Prostate gland (tissue), 2 donors: ENCODE measurements at regions not wholly inside any gene's neighbourhood (a gene's known extent, or its start where the extent isn't known, plus 50 kb on each side); places are given as distances from the start of the nearest gene placed in this dataset.
A peak's percentile ranks its signal among the peaks of the same experiment; 100 is the strongest.

ENCODE experiments used
- DNase-seq: peaks from one replicate; pipeline ENCODE4 v3.0.0-alpha.2; 2019; ENCODE audit warnings: low spot score
- H3K27ac ChIP-seq, 2 donors: fragments of 200-600 bp; sonication (generic); 2 replicates each; pipeline ENCODE4 v1.5.1; 2017 to 2019
- H3K27me3 ChIP-seq: fragments of 200-600 bp; sonication (generic); replicated peaks from 2 replicates; pipeline ENCODE4 v1.5.1; 2019; ENCODE audit not compliant: insufficient read depth
- H3K36me3 ChIP-seq, 2 donors: fragments of 200-600 bp; sonication (generic); 1 replicate in 1 of 2; 2 replicates in 1 of 2; pipeline versions ENCODE4 v1.5.1 to v1.8.1; 2017 to 2019
- H3K4me1 ChIP-seq: fragments of 200-600 bp; sonication (generic); replicated peaks from 2 replicates; pipeline ENCODE4 v1.5.1; 2019
- H3K4me3 ChIP-seq, 2 donors: fragments of 200-600 bp; sonication (generic); 2 replicates each; pipeline ENCODE4 v1.5.1; 2017 to 2019
- H3K9me3 ChIP-seq: fragments of 200-600 bp; sonication (generic); 2 replicates; pipeline ENCODE4 v1.5.1; 2017
- POLR2A ChIP-seq: fragments of 450-650 bp; IDR thresholded peaks from one replicate; pipeline ENCODE4 v1.6.1; 2016; ENCODE audit warnings: antibody characterized with exemption, mild to moderate bottlenecking
- POLR2AphosphoS5 ChIP-seq: sonication (generic); formaldehyde crosslinking; IDR thresholded peaks from one replicate; pipeline ENCODE4 v1.6.1; 2017; ENCODE audit warnings: antibody characterized with exemption
- WGBS: methylation state at CpG from one replicate; pipeline ENCODE4 v1.1.5; 2018; 5-methylcytosine and 5-hydroxymethylcytosine counted together
- intact Hi-C: fragments of 100-400 bp; cut with DNase I; formaldehyde crosslinking; loops from one replicate; pipeline ENCODE4 v1.14.2; 2022
- TF ChIP-seq, protein P1 (sequence below), 4 experiments: fragments of 200-600 bp in 2 of 4; fragments of 450-650 bp in 2 of 4; sonication (generic) in 2 of 4; IDR thresholded peaks; 1 replicate in 3 of 4; 2 replicates in 1 of 4; pipeline ENCODE4 v1.5.1; 2016 to 2019; ENCODE audit warnings: antibody characterized with exemption in 4 of 4, mild to moderate bottlenecking in 2 of 4, moderate library complexity in 2 of 4

DNA sequence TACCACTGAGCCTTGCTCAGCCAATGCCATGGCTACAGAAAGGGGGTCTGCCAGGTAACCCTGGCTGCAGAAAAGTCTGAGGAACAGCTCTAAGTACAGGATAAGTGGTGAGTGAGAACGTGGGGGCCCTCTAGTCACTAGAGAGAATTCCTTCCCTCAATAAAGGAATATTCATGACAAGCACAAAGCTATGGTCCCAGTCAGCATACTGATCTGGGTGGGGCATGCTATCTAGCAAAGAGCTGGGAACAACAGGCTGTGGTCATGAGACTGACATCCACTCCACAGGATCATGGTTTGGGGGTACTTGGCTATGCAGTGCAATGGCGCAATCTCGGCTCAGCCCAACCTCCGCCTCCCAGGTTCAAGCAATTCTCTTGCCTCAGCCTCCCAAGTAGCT lies 140.4 kb downstream of the MTHFS start:
- WGBS: 94% methylated on average over 4 of the region's 4 CpGs
- Histone ChIP-seq H3K27me3 (no peaks in the 10 kb centered on the region), H3K4me1 (no peaks in the 10 kb centered on the region), H3K36me3 (no peaks in the 10 kb centered on the region), H3K9me3 (no peaks in the 10 kb centered on the region), H3K27ac (no peak overlapping the region), H3K4me3 (no peak overlapping the region)
- no peak for TF ChIP-seq POLR2AphosphoS5
- TF ChIP-seq, protein P1, sequence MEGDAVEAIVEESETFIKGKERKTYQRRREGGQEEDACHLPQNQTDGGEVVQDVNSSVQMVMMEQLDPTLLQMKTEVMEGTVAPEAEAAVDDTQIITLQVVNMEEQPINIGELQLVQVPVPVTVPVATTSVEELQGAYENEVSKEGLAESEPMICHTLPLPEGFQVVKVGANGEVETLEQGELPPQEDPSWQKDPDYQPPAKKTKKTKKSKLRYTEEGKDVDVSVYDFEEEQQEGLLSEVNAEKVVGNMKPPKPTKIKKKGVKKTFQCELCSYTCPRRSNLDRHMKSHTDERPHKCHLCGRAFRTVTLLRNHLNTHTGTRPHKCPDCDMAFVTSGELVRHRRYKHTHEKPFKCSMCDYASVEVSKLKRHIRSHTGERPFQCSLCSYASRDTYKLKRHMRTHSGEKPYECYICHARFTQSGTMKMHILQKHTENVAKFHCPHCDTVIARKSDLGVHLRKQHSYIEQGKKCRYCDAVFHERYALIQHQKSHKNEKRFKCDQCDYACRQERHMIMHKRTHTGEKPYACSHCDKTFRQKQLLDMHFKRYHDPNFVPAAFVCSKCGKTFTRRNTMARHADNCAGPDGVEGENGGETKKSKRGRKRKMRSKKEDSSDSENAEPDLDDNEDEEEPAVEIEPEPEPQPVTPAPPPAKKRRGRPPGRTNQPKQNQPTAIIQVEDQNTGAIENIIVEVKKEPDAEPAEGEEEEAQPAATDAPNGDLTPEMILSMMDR (IDR thresholded peaks at IDR 0.05): no peak
- intact Hi-C loops: no loop called here
- no peak for DNase-seq

DNA sequence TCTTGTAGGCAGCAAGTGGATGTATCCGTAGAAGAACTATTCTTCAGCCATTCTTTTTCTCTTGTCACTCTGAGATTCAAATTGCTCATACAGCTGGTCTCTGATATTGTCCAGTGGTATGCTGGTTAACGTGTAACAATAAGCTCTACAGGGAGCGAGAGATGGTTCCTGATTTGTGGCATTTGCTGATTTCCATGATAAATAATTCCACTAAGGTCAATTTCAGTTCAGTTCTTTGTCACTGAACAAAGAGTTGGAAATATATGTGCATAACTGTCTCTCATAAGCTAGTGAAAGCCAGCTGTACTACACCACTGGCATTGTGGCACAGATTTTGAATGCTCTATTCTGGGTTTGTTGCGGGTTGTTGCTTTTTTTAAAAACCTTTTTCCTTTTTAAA lies 131.7 kb downstream of the MTHFS start:
- no peak overlapping the region for H3K4me3 ChIP-seq
- no peak for DNase-seq
- no peak overlapping the region for H3K27ac ChIP-seq
- TF ChIP-seq POLR2AphosphoS5: no peak
- TF ChIP-seq POLR2A: no peak
- TF ChIP-seq, protein P1 (IDR thresholded peaks at IDR 0.05): no peak
- intact Hi-C loops: no loop called here
- H3K4me1 ChIP-seq: no peaks in the 10 kb centered on the region
- H3K36me3 ChIP-seq: no peaks in the 10 kb centered on the region
- 55% methylated on average over 4 of the region's 4 CpGs for WGBS
- H3K27me3 ChIP-seq: no peaks in the 10 kb centered on the region
- H3K9me3 ChIP-seq: no peaks in the 10 kb centered on the region

DNA sequence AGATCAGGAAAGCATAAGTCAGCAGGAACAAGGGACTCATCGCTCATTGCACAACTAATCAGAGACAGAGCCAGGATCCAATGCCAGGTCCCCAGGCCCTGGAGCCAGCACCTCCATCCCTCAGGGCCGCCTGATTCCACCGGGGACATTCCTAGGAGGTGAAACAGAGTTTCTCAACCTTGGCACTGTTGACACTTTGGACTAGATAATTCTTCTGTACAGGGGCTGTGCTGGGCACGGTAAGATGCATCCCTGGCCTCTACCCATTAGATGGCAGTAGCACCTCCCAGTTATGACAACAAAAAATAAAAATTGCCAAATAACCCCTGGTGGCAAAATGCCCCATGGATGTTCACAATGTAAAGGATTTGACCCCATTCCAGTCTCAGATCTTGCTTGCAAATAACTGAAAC lies 127.7 kb downstream of the MTHFS start:
- Histone ChIP-seq H3K9me3 (no peaks in the 10 kb centered on the region), H3K4me3 (no peak overlapping the region), H3K4me1 (no peaks in the 10 kb centered on the region), H3K27me3 (no peaks in the 10 kb centered on the region), H3K27ac (no peak overlapping the region), H3K36me3 (no peaks in the 10 kb centered on the region)
- 53% methylated on average over 4 of the region's 4 CpGs for WGBS
- DNase-seq: no peak
- TF ChIP-seq, protein P1 (IDR thresholded peaks at IDR 0.05): peak in 2 of 4 experiments; percentile 23 to 40
- no peak for TF ChIP-seq POLR2AphosphoS5
- TF ChIP-seq POLR2A: no peak
- intact Hi-C loops: no loop called here

DNA sequence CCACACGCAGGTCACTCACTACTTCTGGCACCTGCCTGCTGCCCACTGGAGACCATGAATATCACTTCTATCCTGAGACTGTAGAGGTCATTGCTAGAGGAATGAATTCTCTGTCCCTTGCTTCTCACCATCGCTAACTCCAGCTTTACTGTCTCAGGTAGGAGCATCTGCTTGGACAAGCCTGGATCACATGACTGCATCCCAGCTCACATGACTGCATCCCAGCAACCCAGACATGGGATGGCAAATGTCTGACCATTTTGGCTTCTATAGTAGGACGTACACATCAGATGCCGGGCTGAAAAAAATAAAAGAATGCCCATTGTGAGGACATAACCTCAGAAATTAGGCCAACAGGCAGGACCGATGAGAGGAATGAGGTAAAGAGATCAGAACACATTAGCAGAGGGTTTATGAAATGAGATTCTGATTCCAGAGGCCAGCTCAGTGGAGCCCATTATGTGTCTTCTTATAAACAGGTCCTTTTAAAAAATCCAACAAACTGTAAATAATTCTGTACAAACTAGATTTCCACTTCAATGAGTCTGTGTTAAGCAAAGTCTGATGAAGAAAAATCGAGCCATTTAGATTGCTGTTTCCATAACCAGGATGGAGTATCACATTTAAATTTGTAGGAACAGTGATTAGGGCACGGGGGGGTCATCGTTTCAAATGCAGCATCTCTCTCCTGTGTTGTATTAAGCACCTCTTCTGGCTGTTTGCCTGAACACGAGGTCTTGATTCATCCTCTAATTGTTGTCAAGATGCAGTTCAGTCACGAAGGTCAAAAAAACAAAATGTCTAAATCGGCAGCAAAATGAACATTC lies 126.7 kb downstream of the MTHFS start:
- Histone ChIP-seq H3K27me3 (no peaks in the 10 kb centered on the region), H3K4me1 (no peaks in the 10 kb centered on the region), H3K27ac (no peak overlapping the region), H3K36me3 (no peaks in the 10 kb centered on the region), H3K9me3 (no peaks in the 10 kb centered on the region), H3K4me3 (no peak overlapping the region)
- intact Hi-C loops: no loop called here
- TF ChIP-seq, protein P1 (IDR thresholded peaks at IDR 0.05): no peak
- TF ChIP-seq POLR2AphosphoS5 (no peak), POLR2A (no peak)
- WGBS: 85% methylated on average over 11 of the region's 11 CpGs
- DNase-seq: no peak

DNA sequence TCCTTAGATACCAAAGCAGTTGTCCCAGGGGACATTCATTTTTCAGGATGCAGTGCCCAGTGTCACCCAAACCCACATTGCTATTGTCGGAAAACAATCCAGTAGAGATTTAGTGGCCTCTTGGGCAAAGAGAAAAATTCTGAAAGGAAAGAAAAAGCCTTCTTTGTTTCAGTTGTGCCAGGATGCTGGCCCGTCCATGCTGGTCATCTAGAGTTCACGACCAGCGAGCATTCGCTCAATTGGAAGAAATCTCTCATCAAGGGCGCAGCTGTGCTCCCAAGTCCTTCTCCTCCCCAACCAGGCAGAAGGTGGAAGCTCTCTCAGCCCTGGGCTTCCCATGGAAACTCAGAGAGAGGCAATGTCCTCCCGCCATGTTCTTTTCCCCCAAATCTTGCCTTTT lies 123.7 kb downstream of the MTHFS start:
- Histone ChIP-seq H3K27me3 (no peaks in the 10 kb centered on the region), H3K9me3 (no peaks in the 10 kb centered on the region), H3K27ac (no peak overlapping the region), H3K4me3 (no peak overlapping the region), H3K36me3 (no peaks in the 10 kb centered on the region), H3K4me1 (no peaks in the 10 kb centered on the region)
- no peak for DNase-seq
- intact Hi-C loops: no loop called here
- 94% methylated on average over 7 of the region's 7 CpGs for WGBS
- TF ChIP-seq POLR2AphosphoS5: no peak
- TF ChIP-seq, protein P1 (IDR thresholded peaks at IDR 0.05): no peak
- TF ChIP-seq POLR2A: no peak
